SJSA1 (cell line): ENCODE measurements at regions not wholly inside any gene's neighbourhood (a gene's known extent, or its start where the extent isn't known, plus 50 kb on each side); places are given as distances from the start of the nearest gene placed in this dataset.

Source experiments
- DNase-seq, 2 experiments: peaks; one replicate each; pipeline ENCODE4 v3.0.0-alpha.2; 2015 to 2020; ENCODE audit warnings: low spot score in 2 of 2, low read depth in 1 of 2
- H3K27ac ChIP-seq: fragments of 250-450 bp; sonication (Bioruptor Pico); 2 replicates; pipeline ENCODE4 v1.5.1; 2020; ENCODE audit warnings: mild to moderate bottlenecking, moderate library complexity
- H3K27me3 ChIP-seq: fragments of 250-450 bp; sonication (Bioruptor Pico); replicated peaks from 2 replicates; pipeline ENCODE4 v1.5.1; 2020; ENCODE audit warnings: mild to moderate bottlenecking, moderate library complexity
- H3K36me3 ChIP-seq: fragments of 250-450 bp; sonication (Bioruptor Pico); 2 replicates; pipeline ENCODE4 v1.5.1; 2020; ENCODE audit warnings: mild to moderate bottlenecking
- H3K4me1 ChIP-seq: fragments of 250-450 bp; sonication (Bioruptor Pico); replicated peaks from 2 replicates; pipeline ENCODE4 v1.6.1; 2021; ENCODE audit warnings: mild to moderate bottlenecking
- H3K4me3 ChIP-seq: fragments of 250-450 bp; sonication (Bioruptor Pico); 2 replicates; pipeline ENCODE4 v1.5.1; 2020; ENCODE audit warnings: mild to moderate bottlenecking
- H3K9me3 ChIP-seq: fragments of 250-450 bp; sonication (Bioruptor Pico); replicated peaks from 2 replicates; pipeline ENCODE4 v1.5.1; 2020; ENCODE audit warnings: mild to moderate bottlenecking

- no peaks in the 10 kb centered on the region for H3K4me1 ChIP-seq
- H3K36me3 ChIP-seq = no peaks in the 10 kb centered on the region
- no peaks in the 10 kb centered on the region for H3K9me3 ChIP-seq
- no peak overlapping the region for H3K27ac ChIP-seq
- H3K27me3 ChIP-seq = no peaks in the 10 kb centered on the region
- DNase-seq = no peak
- H3K4me3 ChIP-seq = no peak overlapping the region
These were observed 330.4 kb downstream of the RFC3 start for GRCh38 chr13:34148359-34148758.

DNA sequence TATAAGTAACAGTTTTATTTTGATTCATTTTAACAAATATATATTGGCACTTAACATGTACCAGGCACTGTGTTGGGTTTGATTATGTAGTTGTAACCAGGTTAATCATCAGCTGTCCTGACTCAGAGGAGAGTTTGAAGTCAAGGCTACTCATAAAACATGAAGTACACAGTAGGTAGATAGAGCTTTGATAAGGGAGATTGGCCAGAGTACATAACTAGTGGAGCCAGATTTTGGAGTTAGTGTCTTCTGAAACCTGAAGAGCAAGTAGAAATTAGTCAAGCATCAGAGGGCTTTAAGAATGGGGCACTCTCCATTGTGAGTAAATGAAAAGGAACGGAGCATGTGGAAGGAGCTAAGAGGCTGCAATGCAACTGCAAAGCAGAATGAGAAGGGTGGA, 333.9 kb downstream of the RFC3 start:
- Histone ChIP-seq H3K27me3 (no peaks in the 10 kb centered on the region), H3K36me3 (no peaks in the 10 kb centered on the region), H3K4me3 (no peak overlapping the region), H3K4me1 (peaks cover 20% of the 10 kb centered on the region), H3K27ac (no peak overlapping the region), H3K9me3 (no peaks in the 10 kb centered on the region)
- DNase-seq = no peak

DNA sequence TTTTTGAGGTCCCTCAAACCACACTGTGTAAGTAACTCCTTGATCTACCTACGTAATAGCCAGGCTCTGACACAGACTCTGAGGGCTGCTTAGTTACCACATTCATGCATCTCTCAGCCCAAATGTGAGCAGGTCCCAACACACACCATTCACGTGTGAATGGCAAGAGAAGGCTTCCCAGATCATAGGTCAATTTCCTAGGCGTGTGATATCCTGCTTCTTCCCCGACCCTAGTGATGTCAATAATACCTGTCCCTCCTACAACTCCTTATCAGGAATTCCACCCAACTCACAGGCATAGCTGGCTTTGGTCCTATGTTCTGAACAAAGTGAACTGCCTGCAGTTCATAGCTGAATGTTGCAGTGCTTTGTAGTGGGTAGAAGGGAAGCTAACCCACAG, 334.5 kb downstream of the RFC3 start:
- no peak overlapping the region for H3K27ac ChIP-seq
- DNase-seq = no peak
- H3K4me3 ChIP-seq = no peak overlapping the region

DNA sequence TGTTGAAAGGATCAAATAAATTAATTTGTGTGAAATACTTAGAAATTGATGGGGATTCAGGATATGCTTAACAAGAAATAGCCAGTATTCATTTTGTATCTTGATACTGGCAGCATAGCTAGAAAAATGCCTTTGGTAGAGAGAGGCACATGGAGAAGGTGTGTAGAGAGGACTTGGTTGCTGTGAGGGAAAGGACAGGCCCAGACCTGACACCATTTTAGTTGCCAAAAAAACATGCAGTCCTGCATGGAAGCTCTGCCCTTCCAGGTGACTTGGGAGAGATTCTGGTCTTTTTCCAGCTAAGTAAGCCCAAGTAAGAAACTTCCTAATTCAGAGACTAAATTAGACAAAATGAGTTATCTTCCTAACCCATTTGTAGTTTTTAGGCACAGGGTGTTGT, 335.0 kb downstream of the RFC3 start:
- Histone ChIP-seq H3K27me3 (no peaks in the 10 kb centered on the region), H3K27ac (no peak overlapping the region), H3K9me3 (no peaks in the 10 kb centered on the region), H3K4me1 (peaks cover 30% of the 10 kb centered on the region), H3K36me3 (no peaks in the 10 kb centered on the region), H3K4me3 (no peak overlapping the region)
- DNase-seq = no peak

More for the DNA sequence above, 334.5 kb downstream of the RFC3 start:
- H3K36me3 ChIP-seq = no peaks in the 10 kb centered on the region
- no peaks in the 10 kb centered on the region for H3K9me3 ChIP-seq
- no peaks in the 10 kb centered on the region for H3K27me3 ChIP-seq
- H3K4me1 ChIP-seq = peaks cover 26% of the 10 kb centered on the region

DNA sequence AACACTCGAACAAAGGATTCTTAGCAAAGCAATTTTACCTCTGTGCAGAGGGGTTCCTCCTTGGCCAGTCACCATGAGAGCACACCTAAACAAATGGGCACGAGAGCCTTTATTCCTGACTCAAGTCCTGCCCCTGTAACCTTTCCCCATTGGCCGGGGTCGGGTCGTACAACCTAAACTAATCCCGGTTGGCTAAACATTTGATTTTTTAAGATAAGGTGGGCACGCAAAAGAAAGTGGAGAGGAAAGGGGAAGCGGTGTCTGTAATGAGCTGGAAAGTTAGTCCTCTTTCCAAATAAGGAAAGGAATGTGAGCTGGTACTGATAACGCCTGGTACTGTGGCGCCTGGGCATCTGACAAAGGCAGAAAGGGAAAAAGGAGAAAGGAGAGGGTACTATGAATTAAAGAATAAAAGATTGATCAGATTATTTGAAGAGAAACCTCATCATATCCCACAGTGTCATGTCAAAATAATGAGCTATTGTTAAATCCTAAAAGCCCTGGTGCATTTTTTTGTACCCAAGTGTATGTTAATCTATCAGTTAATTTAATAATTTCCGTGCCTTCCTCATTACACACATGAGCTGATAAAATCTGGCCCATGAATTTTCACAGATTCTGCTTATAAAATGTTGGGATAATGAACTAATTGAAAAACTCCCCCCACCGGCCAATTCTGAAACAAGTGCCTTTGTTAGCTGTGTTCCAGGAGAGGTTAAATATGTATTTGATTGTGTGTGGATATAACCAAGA, 335.7 kb downstream of the RFC3 start:
- no peak for DNase-seq
- Histone ChIP-seq H3K9me3 (no peaks in the 10 kb centered on the region), H3K4me1 (peaks cover 30% of the 10 kb centered on the region), H3K27me3 (no peaks in the 10 kb centered on the region), H3K27ac (no peak overlapping the region), H3K4me3 (no peak overlapping the region), H3K36me3 (no peaks in the 10 kb centered on the region)

DNA sequence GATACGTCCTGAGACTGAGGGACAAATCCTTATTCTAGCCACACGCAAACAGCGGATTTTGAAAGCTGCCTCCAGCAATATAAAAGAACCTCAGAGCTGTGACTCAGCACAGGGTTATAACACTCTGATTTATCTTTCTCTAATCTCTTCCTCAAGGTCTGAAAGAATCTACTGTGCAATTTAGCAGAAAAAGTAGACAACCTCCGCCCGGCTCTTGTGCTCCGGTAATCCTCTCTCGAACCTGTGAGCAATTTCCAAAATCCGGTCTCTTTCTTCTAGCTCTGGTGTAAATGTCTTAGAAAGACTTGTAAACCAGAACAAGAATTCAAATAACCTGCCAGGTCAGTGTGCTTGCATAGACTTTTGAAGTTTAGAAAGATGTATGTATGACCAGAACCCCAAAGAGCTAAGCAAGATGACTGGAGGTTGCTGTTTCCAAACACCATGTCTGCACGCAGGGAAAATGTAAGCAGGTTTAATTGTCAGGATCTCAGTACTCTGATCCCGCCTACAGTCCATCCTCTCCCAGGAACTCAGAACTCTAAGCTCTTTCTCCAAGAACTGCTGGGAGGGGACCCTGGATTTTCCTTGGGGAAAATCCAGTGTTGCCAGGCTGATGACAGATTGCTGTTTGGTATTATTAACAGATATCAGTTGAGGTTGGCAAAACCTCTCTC, 338.1 kb downstream of the RFC3 start:
- no peaks in the 10 kb centered on the region for H3K9me3 ChIP-seq
- no peaks in the 10 kb centered on the region for H3K27me3 ChIP-seq
- peak overlapping the region; percentile 16 for H3K4me3 ChIP-seq
- peaks cover 32% of the 10 kb centered on the region for H3K4me1 ChIP-seq
- H3K36me3 ChIP-seq = no peaks in the 10 kb centered on the region
- DNase-seq = peak; percentile 49 to 65
- H3K27ac ChIP-seq = peak overlapping the region; percentile 93

DNA sequence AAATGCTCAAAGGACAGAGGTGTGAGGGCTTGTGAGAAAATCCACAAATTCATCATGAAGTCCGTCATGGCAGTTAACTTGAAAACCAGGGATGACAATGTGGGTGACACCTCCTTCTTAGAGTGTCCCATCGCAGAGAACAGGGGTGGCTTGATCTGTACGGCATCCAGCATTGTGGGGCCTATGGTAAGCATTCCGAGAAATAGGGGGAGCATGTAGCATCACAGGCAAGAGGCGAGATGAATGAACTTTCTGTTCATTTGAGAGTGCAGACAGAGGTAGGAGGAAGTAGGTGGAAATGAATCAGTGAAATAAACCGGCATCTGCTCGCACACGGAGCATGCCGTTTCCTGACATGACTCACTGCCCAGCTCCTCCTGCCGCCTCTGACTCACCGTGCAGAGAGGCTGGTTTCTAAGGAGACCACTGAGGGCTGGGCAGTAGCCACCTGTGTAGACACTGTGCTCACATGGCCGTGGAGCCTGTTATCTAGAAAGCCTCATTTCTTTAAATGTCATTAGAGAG, 339.0 kb downstream of the RFC3 start:
- Histone ChIP-seq H3K4me3 (peak overlapping the region; percentile 19), H3K27me3 (no peaks in the 10 kb centered on the region), H3K36me3 (no peaks in the 10 kb centered on the region), H3K4me1 (peaks cover 41% of the 10 kb centered on the region), H3K27ac (peak overlapping the region; percentile 93), H3K9me3 (no peaks in the 10 kb centered on the region)
- peak; percentile 82 to 91 for DNase-seq

DNA sequence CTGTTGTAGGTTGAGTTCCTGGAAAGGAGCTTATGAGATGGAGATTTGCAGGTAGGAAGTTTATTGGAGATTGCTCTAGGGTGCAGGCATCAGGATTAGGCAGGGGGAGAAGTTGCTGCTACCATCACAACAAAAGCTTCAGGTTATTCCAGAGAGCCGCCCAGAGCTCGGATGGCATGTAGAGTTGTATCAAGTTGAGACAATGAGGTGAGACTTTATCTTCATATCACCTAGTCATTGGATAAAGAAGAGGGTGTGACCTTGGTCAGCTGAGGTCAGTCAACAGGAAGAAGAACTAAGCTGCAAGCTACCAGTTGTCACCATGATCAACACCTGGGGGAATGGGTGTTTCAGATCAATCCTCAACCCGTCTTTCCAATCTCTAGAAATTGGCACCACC, 342.0 kb downstream of the RFC3 start:
- no peak for DNase-seq
- Histone ChIP-seq H3K27ac (no peak overlapping the region), H3K4me1 (peaks cover 60% of the 10 kb centered on the region), H3K4me3 (no peak overlapping the region), H3K27me3 (no peaks in the 10 kb centered on the region), H3K36me3 (no peaks in the 10 kb centered on the region), H3K9me3 (no peaks in the 10 kb centered on the region)

- Histone ChIP-seq H3K27me3 (no peaks in the 10 kb centered on the region), H3K4me3 (peak overlapping the region; percentile 11), H3K4me1 (peaks cover 39% of the 10 kb centered on the region), H3K36me3 (no peaks in the 10 kb centered on the region), H3K27ac (peak overlapping the region; percentile 85), H3K9me3 (no peaks in the 10 kb centered on the region)
- peak in 1 of 2 experiments; percentile 89 for DNase-seq
These were observed 344.1 kb downstream of the RFC3 start for GRCh38 chr13:34161931-34162543.

- H3K9me3 ChIP-seq = no peaks in the 10 kb centered on the region
- H3K36me3 ChIP-seq = no peaks in the 10 kb centered on the region
- H3K27ac ChIP-seq = peak overlapping the region; percentile 85
- H3K4me1 ChIP-seq = peaks cover 34% of the 10 kb centered on the region
- peak in 1 of 2 experiments; percentile 79 for DNase-seq
- no peaks in the 10 kb centered on the region for H3K27me3 ChIP-seq
- H3K4me3 ChIP-seq = peak overlapping the region; percentile 11
These were observed 344.6 kb downstream of the RFC3 start for GRCh38 chr13:34162544-34162933.

GRCh38 chr13:34164582-34164981, 346.6 kb downstream of the RFC3 start:
- no peak for DNase-seq
- H3K4me3 ChIP-seq = no peak overlapping the region
- H3K27ac ChIP-seq = no peak overlapping the region
- H3K36me3 ChIP-seq = no peaks in the 10 kb centered on the region
- H3K4me1 ChIP-seq = peaks cover 31% of the 10 kb centered on the region
- no peaks in the 10 kb centered on the region for H3K9me3 ChIP-seq
- no peaks in the 10 kb centered on the region for H3K27me3 ChIP-seq

DNA sequence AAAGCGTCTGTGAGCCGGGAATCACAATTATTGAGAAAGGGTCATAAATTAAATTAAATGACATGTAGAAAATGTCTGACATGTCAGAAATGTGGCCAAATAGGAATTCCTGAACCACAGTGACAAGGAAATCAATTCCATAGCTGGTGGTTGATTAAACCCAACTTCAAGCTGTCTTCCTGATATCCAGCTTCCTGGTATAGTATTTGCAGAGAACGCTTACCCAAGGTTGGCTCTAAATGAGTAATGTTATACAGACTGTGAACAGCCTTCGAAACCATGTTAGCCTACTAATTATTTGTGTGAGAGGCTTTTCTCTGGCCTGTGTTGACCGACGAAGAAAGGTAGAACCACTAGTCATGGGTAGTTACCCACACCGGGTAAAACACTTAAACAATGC, 347.2 kb downstream of the RFC3 start:
- no peak overlapping the region for H3K4me3 ChIP-seq
- H3K36me3 ChIP-seq = no peaks in the 10 kb centered on the region
- no peak overlapping the region for H3K27ac ChIP-seq
- no peaks in the 10 kb centered on the region for H3K9me3 ChIP-seq
- DNase-seq = no peak
- peaks cover 31% of the 10 kb centered on the region for H3K4me1 ChIP-seq
- H3K27me3 ChIP-seq = no peaks in the 10 kb centered on the region

GRCh38 chr13:34166406-34166805, 348.5 kb downstream of the RFC3 start:
- Histone ChIP-seq H3K36me3 (no peaks in the 10 kb centered on the region), H3K9me3 (no peaks in the 10 kb centered on the region), H3K4me3 (no peak overlapping the region), H3K27me3 (no peaks in the 10 kb centered on the region), H3K27ac (no peak overlapping the region), H3K4me1 (peaks cover 25% of the 10 kb centered on the region)
- no peak for DNase-seq

- no peak overlapping the region for H3K4me3 ChIP-seq
- no peaks in the 10 kb centered on the region for H3K27me3 ChIP-seq
- no peak for DNase-seq
- H3K9me3 ChIP-seq = no peaks in the 10 kb centered on the region
- H3K36me3 ChIP-seq = no peaks in the 10 kb centered on the region
- peaks cover 18% of the 10 kb centered on the region for H3K4me1 ChIP-seq
- H3K27ac ChIP-seq = no peak overlapping the region
These were observed 349.4 kb downstream of the RFC3 start for GRCh38 chr13:34167347-34167746.
